ENCODE measurements at regions not wholly inside any gene's neighbourhood (a gene's known extent, or its start where the extent isn't known, plus 50 kb on each side); places are given as distances from the start of the nearest gene placed in this dataset.

DNA sequence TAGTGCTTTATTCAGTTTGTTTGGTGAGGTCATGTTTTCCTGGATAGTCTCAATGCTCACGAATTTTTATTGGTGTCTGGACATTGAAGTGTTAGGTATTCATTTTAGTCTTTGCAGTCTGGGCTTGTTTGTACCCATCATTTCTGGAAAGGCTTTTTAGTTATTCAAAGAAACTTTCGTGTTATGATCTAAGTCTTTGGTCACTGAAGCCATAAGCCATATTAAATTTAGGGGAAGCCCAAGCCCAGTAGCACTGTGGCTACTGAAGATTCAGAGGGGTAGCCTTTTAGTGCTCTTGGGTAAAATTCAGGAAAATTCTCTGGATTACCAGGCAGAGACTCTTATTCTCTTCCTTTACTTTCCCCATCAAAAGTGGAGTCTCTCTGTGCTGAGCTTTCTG, 56.2 kb upstream of the PEX5L start:
- intact Hi-C loops (cut with micrococcal nuclease; ENCODE audit: unreplicated experiment), result no loop called here
- ChIA-PET POLR2A (ENCODE audit: low non-redundant PET) (no interaction called here), CTCF (no interaction called here)
- Histone ChIP-seq H3K36me3 (ENCODE audit: insufficient read depth, low read length, poor library complexity, severe bottlenecking) (no peaks in the 10 kb centered on the region), H3K9me3 (ENCODE audit: low read depth, low read length, poor library complexity, severe bottlenecking) (no peaks in the 10 kb centered on the region), H3K27me3 (replicated peaks; ENCODE audit: insufficient read depth, low read depth, low read length, poor library complexity) (peaks cover 16% of the 10 kb centered on the region), H3K27ac (ENCODE audit: low read depth, low read length, poor library complexity, severe bottlenecking) (no peak overlapping the region), H3K4me1 (ENCODE audit: insufficient read depth, low read length, poor library complexity, severe bottlenecking) (no peaks in the 10 kb centered on the region), H3K4me3 (ENCODE audit: low read depth, low read length, poor library complexity, severe bottlenecking) (no peak overlapping the region)
- TF ChIP-seq, protein P1, sequence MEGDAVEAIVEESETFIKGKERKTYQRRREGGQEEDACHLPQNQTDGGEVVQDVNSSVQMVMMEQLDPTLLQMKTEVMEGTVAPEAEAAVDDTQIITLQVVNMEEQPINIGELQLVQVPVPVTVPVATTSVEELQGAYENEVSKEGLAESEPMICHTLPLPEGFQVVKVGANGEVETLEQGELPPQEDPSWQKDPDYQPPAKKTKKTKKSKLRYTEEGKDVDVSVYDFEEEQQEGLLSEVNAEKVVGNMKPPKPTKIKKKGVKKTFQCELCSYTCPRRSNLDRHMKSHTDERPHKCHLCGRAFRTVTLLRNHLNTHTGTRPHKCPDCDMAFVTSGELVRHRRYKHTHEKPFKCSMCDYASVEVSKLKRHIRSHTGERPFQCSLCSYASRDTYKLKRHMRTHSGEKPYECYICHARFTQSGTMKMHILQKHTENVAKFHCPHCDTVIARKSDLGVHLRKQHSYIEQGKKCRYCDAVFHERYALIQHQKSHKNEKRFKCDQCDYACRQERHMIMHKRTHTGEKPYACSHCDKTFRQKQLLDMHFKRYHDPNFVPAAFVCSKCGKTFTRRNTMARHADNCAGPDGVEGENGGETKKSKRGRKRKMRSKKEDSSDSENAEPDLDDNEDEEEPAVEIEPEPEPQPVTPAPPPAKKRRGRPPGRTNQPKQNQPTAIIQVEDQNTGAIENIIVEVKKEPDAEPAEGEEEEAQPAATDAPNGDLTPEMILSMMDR (conservative IDR thresholded peaks at IDR 0.05; ENCODE audit: low read depth, low read length), result no peak
- no peak for TF ChIP-seq EZH2 (IDR thresholded peaks at IDR 0.05; ENCODE audit: borderline replicate concordance, low read depth, low read length, poor library complexity, severe bottlenecking)
- BruUV-seq (replicated peaks), result no TSS peak
- no peak for DNase-seq (ENCODE audit: low spot score)

DNA sequence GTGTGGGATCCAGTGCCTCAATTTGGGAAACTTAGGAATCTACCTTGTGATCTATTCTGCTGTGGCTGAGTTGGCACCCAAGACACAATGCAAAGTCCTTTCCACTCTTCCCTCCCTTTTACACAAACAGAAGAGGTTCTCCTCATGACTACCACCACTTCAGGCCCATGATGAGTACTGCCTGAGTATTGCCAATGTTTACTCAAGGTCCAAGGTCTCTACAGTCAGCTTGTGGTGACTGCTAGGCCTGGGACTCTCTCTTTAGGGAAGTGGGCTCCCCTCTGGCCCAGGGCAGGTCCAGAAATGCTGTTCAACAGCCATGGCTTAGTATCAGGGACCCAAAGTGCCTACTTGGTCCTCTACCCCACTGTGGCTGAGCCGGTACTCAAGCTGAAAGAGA, 56.8 kb upstream of the PEX5L start:
- peaks cover 22% of the 10 kb centered on the region for H3K27me3 ChIP-seq (replicated peaks; ENCODE audit: insufficient read depth, low read depth, low read length, poor library complexity)
- no peak overlapping the region for H3K4me3 ChIP-seq (ENCODE audit: low read depth, low read length, poor library complexity, severe bottlenecking)
- intact Hi-C loops (cut with micrococcal nuclease; ENCODE audit: unreplicated experiment), result no loop called here
- TF ChIP-seq, protein P1 (conservative IDR thresholded peaks at IDR 0.05; ENCODE audit: low read depth, low read length), result no peak
- TF ChIP-seq EZH2 (IDR thresholded peaks at IDR 0.05; ENCODE audit: borderline replicate concordance, low read depth, low read length, poor library complexity, severe bottlenecking), result no peak
- BruUV-seq (replicated peaks), result no TSS peak
- POLR2A ChIA-PET (ENCODE audit: low non-redundant PET), result no interaction called here
- CTCF ChIA-PET, result no interaction called here
- no peaks in the 10 kb centered on the region for H3K4me1 ChIP-seq (ENCODE audit: insufficient read depth, low read length, poor library complexity, severe bottlenecking)
- no peak for DNase-seq (ENCODE audit: low spot score)
- H3K9me3 ChIP-seq (ENCODE audit: low read depth, low read length, poor library complexity, severe bottlenecking), result no peaks in the 10 kb centered on the region
- no peaks in the 10 kb centered on the region for H3K36me3 ChIP-seq (ENCODE audit: insufficient read depth, low read length, poor library complexity, severe bottlenecking)
- no peak overlapping the region for H3K27ac ChIP-seq (ENCODE audit: low read depth, low read length, poor library complexity, severe bottlenecking)

DNA sequence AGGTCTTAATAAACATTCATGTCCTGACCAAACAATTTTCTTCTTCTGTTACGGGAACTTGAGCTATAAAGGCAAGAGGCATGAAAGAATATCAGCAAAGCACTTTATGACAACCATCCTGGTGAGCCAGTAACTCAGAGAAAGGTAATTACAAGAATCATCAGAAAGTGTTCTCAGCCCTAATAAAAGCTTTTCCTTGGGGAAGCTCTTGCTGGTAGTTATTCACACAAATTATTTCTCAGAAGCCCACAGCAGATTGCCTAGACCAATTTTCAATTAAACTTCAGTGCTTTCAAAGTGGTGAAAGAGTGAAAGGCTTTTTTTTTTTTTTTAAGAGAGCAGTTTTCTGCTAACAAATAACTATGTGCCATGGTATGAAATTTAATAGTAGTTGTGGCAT, 60.9 kb upstream of the PEX5L start:
- no peaks in the 10 kb centered on the region for H3K4me1 ChIP-seq (ENCODE audit: insufficient read depth, low read length, poor library complexity, severe bottlenecking)
- no peaks in the 10 kb centered on the region for H3K9me3 ChIP-seq (ENCODE audit: low read depth, low read length, poor library complexity, severe bottlenecking)
- CTCF ChIA-PET, result no interaction called here
- TF ChIP-seq, protein P1 (conservative IDR thresholded peaks at IDR 0.05; ENCODE audit: low read depth, low read length), result no peak
- TF ChIP-seq EZH2 (IDR thresholded peaks at IDR 0.05; ENCODE audit: borderline replicate concordance, low read depth, low read length, poor library complexity, severe bottlenecking), result no peak
- DNase-seq (ENCODE audit: low spot score), result no peak
- no peak overlapping the region for H3K27ac ChIP-seq (ENCODE audit: low read depth, low read length, poor library complexity, severe bottlenecking)
- no peaks in the 10 kb centered on the region for H3K36me3 ChIP-seq (ENCODE audit: insufficient read depth, low read length, poor library complexity, severe bottlenecking)
- peaks cover 59% of the 10 kb centered on the region for H3K27me3 ChIP-seq (replicated peaks; ENCODE audit: insufficient read depth, low read depth, low read length, poor library complexity)
- POLR2A ChIA-PET (ENCODE audit: low non-redundant PET), result no interaction called here
- H3K4me3 ChIP-seq (ENCODE audit: low read depth, low read length, poor library complexity, severe bottlenecking), result no peak overlapping the region
- intact Hi-C loops (cut with micrococcal nuclease; ENCODE audit: unreplicated experiment), result no loop called here
- no TSS peak for BruUV-seq (replicated peaks)
